HG02973 (cell line): ENCODE measurements at regions not wholly inside any gene's neighbourhood (a gene's known extent, or its start where the extent isn't known, plus 50 kb on each side); places are given as distances from the start of the nearest gene placed in this dataset.

Experiments used
- ATAC-seq: cut with Tn5 transposase; IDR thresholded peaks from one replicate; pipeline ENCODE4 v1.9.1; 2021; ENCODE audit warnings: moderate library complexity; ENCODE audit not compliant: unreplicated experiment

DNA sequence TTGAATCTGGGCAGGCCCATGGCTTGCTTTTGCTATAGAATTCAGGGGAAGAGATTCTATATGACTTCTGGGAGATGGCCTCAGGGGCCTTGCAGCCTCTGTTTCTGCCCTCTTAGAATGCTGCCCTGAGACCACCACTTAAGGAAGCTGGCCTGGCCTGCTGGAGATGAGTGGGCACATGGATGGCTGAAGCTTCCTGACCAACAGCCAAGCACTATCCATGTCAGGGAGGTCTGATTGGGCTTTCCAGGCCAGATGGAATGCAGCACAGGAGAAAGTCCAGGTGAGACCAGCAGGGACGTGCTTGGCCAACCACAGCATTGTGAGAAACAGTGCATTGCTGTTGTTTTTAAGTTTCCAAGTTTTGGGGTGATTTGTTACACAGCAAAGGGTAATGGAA lies 308.1 kb downstream of the PTPRU start:
- no peak for ATAC-seq

DNA sequence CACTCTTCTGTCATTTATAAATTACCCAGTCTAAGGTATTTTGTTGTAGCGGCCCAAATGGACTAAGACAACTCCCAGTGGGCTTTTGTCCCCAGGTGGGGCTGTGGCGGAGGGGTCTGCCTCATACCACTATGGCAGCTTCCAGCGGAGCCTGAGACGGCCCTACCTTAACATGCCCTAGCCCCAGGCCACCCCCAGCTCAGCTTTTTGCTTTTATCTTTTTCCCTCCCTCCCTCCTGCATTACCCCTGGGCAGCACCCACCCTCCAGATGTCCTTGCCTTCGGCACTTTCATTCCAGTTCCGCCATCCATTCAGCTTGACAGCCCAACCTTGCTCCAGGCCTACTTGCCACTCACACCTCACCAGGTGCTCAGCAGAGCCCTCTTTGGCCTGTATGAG lies 307.3 kb downstream of the PTPRU start:
- no peak for ATAC-seq

DNA sequence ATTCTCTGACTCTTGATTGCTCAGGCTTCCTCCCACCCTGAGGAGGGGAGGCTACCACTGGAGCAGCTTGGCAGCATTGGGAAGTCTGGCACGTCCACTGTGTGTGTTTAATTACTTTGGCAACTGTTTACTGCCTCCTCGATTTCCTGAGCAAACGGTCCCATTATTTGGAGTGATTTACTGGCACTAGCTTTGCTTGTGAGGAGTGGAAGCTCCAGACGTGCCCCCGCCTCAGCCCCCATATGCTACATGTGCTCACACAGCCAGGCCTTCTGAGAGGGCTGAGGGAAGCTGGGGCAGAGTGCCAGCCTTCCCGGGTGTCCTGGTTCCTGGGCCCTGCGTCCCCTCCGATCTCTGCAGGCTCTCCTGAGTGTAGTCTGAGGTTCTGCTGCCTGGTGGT lies 306.2 kb downstream of the PTPRU start:
- no peak for ATAC-seq

DNA sequence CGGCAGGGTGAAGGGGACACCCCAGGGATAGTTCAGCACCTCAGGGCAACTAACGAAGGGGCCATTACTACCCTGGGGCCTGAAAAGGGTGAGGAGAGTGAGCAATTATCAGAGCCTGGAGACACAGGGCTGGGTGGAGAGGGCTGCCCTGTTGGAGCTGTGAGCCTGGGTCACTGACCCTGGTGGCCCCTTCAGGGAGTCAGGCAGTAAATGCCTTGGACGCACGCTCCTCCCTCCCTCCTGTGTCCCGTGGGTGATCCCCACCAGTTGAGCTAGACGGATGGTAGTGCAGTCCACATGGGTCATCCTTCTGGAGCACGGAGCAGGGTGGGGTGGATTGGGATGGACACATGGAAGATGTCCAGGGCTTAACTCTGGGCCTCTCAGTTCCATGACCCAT lies 305.3 kb downstream of the PTPRU start:
- no peak for ATAC-seq

DNA sequence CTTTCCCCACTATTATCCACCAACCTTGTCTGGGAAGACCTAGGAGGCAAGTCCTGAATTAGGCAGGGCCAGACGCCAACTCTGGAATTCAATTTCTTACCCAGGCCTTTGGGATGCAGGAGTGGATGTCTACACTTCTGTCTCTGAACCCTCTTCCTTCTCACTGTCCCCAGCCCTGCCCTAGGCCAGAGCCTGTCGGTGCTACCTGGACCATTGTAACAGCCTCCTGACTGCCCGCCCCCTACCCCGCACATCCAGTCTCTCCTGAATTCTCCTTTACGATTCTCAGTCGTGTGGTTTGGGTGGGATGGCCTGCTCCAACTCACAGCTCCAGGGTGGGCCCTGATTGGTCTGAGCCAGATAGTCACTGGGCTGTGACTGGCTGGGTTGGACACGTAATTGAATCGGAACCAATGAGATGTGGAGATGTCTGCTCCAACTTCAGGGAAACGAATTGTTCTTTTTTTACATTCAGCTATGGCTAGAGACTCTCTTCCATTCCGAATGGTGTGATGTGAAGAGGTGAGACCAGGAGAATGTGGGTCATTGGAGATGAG lies 304.6 kb downstream of the PTPRU start:
- no peak for ATAC-seq

DNA sequence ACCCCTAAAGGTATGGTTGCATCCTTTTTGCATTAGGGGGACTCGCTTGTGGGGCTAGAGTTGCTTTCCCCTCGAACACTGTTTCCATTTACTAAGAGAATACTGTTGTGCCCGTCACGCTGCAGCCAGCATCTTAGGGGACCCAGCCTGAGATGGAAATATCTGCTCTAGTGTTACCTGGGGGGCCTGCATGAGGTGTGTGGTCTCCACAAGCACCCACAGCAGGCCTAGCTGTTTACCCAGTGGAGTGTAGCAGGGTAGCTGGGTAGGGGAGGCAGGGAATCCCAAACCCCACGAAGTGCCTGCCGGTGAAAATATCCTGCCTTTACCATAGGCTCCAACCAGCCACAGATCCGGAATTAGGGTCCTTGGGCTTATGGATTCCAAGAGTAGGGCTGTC lies 303.6 kb downstream of the PTPRU start:
- ATAC-seq: no peak

DNA sequence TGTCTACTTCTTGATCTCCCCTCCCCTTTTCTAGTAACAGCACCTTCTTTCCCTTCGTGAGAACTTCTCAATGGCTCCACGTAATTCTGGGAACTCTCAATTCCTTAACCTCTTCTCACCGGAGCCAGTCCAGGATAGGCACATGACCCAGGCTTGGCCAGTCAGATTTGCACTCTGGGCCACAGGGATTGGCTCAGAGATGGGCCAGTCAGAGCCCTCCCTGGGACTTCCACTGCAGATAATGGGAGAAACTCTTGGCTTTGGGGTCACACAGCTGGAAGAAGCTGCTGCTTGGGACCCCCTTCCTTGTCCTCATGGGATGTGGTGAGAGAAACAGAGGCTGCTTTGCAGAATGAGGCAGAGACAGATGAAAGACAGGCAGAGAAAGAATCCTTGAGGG lies 302.3 kb downstream of the PTPRU start:
- no peak for ATAC-seq

DNA sequence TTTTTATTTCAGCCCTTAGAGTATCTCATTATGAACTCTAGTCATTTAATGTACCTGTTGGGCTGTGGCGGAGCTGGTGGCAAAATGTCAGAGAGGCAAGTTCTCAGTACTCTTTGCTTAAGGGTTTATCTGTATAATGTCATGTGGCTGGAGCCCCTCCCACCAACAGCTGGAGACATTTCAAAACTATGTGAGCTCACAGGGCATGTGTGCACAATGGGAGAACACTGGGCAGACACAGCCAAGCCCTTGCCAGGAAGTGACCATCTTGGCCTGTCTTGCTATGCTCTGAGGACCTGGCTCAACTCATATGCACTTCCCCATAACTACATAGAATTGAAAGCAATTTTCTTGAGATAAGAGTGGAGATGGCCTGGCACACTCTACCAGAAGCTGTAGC lies 296.4 kb downstream of the PTPRU start:
- no peak for ATAC-seq

DNA sequence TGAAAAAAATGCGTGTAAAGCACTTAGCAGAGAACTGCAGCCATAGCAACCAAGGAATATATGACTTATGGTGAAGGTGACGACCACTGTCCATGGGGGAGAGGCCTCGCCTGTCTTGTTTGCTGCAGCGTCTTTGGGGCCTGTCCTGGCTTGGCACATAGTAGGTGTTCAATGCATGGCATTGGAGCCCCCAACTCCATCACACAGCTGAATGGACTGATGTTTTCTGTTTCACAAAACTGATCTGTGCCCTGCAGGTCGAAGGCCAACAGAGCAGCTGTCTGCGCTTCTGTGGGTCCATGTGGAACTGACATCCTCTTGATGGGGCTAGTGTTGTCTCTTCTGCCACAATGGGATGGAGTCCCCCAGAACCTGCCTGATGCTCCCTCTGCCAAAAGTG lies 296.0 kb downstream of the PTPRU start:
- no peak for ATAC-seq

DNA sequence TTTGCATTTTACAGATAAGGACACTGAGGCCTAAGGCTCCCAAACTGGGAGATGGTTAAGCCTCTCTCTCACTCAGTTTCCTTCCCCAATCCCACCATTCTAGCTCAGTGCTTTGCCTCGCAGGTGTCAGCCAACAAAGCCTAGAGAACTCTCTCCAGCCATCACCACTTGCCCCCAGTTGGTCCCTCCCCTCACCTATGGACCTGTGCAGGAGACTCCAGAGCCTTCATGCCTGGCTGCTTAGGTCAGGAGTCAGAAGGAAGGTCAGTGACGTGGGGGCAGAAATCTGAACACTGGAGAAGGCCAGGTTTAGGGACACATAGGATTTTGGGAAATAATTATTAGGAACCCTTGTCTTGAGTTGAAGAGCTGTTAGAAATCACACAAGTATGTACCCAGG lies 295.3 kb downstream of the PTPRU start:
- ATAC-seq: no peak

DNA sequence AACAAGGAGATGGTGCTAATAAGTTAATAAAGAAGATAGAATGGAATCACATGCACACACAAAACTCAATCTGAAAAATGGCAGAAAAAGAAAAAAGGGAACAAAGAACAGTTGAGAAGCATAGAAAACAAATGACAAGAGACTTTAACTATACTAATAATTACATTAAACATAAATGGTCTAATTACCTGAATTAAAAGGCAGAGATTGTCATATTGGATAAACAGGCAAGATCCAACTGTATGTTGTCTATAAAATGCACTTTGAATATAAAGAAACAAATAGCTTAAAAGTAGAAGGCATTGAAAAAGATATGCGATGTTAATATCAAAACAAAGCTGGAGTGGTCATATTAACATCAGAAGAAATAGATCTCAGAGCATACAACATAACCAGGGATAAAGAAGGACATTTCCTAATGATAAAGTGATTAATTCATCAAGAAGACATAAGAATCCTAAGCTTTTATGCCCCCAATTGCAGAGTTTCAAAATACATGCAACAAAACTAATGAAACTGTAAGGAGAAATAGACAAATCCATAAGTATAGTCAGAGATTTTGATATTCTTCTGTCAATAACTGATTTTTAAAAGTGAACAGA lies 293.5 kb downstream of the PTPRU start:
- ATAC-seq: no peak

DNA sequence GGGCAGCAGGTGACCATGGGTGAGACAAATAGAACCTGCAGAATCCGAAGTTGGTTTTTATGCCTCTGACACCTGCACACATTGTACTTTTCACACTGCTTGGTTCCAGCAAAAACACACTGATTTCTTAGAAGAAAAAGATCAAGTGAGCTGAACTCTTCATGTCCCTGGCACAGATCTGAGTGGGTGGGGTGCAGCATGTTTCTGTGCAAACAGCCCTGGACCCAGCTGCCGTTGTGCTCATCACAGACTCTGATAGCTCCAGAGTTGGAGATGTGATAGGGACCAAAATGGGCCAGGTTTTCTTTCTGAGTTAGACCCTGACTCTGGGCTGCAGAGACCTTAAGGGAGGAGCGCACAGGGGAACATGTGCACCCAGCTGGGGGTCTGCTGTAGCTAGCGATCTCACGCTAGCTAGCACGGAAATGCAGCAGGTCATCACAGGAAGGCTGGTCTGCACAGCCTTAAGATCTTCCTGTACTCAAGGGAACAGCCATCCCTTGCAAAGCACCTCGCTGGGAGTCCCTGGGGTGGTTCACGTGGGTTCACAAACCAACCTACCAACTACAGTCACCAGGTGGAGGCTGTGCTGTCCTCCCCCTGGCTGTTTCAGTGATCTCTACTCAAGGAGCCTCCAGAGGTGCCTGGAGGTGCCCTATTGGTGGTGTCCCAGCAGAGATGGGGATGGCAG lies 291.1 kb downstream of the PTPRU start:
- ATAC-seq: no peak

DNA sequence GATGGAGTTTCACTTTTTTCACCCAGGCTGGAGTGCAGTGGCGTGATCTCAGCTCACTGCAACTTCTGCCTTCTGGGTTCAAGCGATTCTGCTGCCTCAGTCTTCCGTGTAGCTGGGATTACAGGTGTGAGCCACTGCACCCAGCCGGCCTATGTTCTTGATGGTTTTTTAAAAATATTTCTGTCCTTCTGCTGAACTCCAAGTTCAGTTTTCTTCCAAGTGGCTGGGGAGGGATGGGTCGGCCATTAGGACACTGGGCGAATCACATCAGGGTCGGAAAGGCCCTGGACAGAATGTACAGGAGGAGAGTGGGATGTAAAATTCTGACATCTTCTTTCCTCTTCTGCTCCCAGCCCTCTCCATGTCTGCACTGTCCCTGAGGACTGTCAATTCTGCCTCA lies 289.6 kb downstream of the PTPRU start:
- no peak for ATAC-seq

DNA sequence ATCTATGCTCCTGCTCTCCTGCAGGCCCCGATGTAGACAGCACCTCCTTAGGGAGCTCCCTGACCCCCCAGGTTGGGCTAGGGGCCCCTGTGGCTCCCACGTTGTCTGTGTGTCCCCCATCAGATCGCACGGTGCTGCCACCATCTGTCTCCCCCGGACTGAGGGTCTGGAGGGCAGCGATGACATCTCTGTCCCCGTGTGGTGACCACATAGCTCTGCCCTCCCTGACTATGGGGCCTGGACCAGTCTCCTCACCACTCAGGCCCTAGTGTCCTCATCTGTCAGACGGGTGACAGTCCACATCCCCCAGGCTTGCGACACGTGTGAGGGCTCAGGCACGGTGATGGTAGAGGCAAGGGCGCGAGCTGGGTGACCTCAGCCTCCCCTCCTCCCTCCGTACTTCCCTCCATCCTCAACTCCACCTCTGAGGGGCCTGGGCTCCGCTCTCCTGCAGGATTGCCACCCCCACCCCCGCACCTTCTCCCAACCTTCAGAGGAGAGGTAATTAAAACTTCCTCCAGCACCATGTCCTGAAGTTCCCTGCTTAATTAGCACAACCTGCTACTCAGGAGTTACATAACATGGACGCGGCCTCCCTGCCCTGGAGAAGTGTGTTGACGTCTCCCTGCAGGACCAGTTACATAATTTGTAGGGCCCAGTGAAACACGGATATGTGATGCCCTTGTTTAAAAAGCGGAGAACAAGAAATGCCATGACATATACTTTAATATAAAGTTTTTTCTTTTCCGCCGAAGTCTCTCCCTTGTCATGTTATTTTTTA lies 288.2 kb downstream of the PTPRU start:
- ATAC-seq: no peak

DNA sequence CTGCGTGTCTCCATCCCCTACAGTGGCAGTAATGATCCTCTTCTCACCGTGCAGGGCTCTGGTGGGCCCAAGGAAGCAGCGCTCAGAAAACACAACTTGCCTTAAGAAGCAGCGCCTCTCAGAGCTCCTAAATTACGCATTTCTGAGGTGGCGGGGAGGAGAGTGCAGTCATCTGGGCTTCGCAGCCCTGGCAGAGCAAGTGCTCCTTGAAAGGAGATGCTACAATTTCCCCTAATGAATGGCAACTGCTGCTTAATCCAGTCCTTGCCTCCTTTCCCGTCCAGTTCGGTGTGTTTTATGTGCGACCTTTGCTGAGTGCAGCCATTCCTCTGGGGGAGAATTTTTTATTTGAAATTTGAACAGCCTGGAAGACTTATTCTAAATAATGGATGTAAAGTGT lies 287.3 kb downstream of the PTPRU start:
- no peak for ATAC-seq

DNA sequence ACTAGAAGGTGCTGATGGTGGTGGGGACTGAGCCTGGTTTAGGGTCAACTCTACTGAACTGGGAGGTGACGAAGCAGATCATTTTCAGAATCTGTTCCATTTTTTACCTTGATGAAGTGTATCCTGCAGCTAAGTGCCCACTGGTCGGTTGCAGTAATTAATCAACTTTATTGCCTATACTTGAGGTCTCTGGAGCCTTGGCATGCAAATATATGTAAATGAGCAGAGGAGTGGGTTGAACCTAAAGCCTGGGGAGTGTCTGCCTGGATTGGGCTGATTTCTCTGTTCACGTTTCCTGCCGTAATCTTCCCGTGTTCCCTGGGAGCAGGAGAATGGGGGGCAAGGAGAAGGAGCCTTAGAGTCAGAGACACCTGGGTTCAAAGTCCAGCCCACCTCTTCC lies 286.8 kb downstream of the PTPRU start:
- ATAC-seq: no peak

DNA sequence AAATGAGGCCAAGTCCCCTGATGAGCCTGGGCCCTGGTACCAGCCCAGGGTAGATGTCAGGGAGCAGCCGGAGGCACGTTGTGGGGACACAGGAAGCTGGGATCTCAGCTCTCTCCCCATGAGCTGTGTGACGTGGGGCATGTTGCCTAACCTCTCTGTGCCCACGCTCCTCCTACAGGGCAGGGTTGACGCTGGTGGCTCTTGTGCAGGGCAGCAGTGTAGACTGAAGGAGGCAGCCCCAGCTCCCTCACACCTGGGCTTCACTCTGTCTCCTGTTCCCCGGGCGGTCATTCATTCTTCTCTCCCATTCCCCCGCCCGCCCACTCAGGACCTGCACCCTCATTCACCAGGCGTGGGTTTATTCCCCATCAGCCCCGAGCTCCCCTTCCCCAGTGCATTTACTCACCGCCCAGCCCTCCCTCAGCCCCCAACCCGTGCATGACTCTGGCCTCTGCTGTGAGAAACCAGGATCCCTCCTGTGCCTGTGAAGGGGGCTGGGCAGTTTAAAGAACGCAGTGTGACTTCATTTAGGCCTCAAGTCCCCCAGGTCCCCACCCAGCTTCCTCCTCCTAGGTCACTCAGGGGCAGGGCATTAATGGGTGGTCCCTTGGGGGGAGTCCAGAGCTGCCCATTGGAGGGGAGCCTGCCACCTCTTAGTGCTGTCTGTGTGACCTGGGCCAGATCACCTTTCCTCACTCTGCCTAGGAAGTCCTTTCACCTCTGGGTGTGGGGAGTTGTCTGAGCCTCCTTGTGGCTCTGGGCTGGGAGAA lies 285.7 kb downstream of the PTPRU start:
- no peak for ATAC-seq

DNA sequence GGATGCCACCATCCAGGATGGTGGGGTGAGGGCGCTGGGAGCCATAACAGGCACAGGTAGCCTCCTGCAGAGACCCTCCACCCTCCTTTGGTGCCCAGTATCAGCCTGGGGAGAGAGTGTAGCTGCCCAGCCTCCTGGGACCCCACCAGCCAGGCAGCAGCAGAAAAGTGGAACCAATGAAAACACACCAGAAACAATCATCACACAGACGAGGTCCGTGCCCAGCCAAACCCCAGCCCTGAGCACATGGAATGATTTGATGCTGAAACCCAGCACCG lies 285.1 kb downstream of the PTPRU start:
- no peak for ATAC-seq

DNA sequence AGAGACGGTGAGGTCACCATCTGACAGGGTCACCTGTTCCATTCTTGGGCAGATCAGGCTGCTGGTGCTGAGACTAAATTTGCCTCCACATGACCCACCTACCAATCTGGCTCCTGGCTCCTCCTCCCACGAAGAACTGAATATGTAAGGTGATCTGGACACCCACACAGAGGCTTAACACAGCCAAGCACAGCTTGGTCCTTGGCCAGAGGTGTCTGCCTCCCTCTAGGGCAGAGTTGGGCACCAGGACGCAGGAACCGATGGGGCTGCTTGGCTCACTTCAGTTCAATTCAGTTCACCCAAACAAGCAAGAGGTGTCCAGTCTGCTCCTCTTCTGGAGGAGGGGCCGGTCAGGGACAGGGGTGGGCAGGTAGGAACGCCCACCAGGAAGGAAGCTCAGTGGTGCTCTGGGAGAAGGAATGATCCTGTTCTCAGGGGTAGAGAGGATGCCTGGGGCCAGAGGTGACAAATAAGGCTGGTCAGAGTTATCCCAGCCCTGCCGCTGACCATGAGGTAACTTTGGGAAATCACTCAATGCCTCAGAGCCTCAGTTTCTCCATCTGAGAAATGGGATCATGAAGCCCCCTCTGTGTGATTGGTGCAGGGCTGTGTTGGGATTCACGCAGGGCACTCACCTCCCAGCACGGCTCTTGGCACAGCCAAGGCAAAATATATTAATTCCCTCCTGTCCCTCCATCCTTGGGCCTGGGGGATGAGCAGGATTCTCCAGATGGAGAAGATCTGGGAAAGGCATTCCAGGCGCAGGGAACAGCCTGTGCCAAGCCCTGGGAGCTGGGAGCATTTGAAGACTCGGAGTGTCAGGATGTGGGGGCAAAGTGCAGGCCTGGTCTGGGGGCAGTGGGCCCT lies 284.5 kb downstream of the PTPRU start:
- no peak for ATAC-seq

DNA sequence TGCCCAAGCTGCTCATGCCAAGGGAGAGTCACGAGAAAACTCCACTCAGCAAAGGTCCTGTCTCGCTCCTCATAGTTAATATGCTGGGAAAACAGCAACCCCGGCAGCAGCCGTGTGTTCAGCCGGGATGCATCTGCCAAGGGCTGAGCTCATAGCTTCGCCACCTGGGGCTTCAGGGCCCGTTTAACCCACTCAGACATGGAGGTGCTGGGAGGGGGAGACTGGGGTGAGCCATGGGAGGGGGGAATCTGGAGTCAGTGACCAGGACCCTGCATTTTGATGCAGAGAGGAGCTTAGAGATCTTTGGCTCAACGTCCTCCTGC lies 283.4 kb downstream of the PTPRU start:
- no peak for ATAC-seq
